ENCODE measurements at regions not wholly inside any gene's neighbourhood (a gene's known extent, or its start where the extent isn't known, plus 50 kb on each side); places are given as distances from the start of the nearest gene placed in this dataset.

- Histone ChIP-seq H2AK9ac (replicated peaks; ENCODE audit: low read depth, low read length, poor library complexity) (no peak overlapping the region), H3K14ac (replicated peaks; ENCODE audit: low read depth, low read length) (peak overlapping the region; percentile 58; the same call in 1 of the 2 replicates), H2BK120ac (ENCODE audit: low read depth, low read length) (no peak overlapping the region; the same call in 1 of the 2 replicates), H3K9me1 (ENCODE audit: insufficient read depth, low read length) (no peaks in the 10 kb centered on the region), H2BK15ac (ENCODE audit: low read depth, low read length) (no peak overlapping the region), H4K20me1 (ENCODE audit: insufficient read depth, low read length) (no peaks in the 10 kb centered on the region), H4K5ac (ENCODE audit: low read depth, low read length) (0 out of 2 replicates have a peak overlapping the region, but pooled peaks have one; percentile 2), H3K18ac (ENCODE audit: low read depth, low read length) (peak overlapping the region; percentile 52; the same call in 1 of the 2 replicates), H2BK5ac (ENCODE audit: low read depth, low read length, poor library complexity, severe bottlenecking) (peak overlapping the region; percentile 16), H2AFZ (replicated peaks; ENCODE audit: low read length, poor library complexity) (peak overlapping the region; percentile 76), H4K91ac (ENCODE audit: insufficient read depth, low read depth, low read length) (no peak overlapping the region), H3K27ac (ENCODE audit: insufficient read depth, low read length) (peak overlapping the region; percentile 2; the same call in 1 of the 2 replicates), H4K8ac (ENCODE audit: low read depth in 2 of 2, low read length in 2 of 2) (peak overlapping the region in 1 of 2 experiments; percentile 16; a peak in 1 of 4 replicates), H3K23ac (ENCODE audit: low read depth, low read length) (peak overlapping the region; percentile 21; the same call in 1 of the 2 replicates), H3K4me1 (ENCODE audit: control insufficient read depth, insufficient read depth, low read length) (0 out of 2 replicates have a peak, but pooled peaks cover 2% of the 10 kb centered on the region), H3K4me2 (ENCODE audit: low read depth, low read length) (peak overlapping the region; percentile 74), H3K79me1 (ENCODE audit: low read depth in 1 of 2, low read length in 2 of 2) (no peaks in the 10 kb centered on the region), H3K4me3 (ENCODE audit: insufficient read depth, low read depth, low read length) (peak overlapping the region; percentile 17; the same call in 1 of the 2 replicates), H3K36me3 (ENCODE audit: control insufficient read depth, insufficient read depth, low read length) (no peaks in the 10 kb centered on the region), H3K56ac (ENCODE audit: extremely low read depth, insufficient read depth, low read length) (no peak overlapping the region), H3K9ac (ENCODE audit: low read depth, low read length) (no peak overlapping the region), H2BK20ac (ENCODE audit: low read depth, low read length) (no peak overlapping the region), H3K4ac (ENCODE audit: low read depth, low read length) (peak overlapping the region; percentile 44), H2AK5ac (ENCODE audit: low read depth, low read length) (no peak overlapping the region), H3K9me3 (ENCODE audit: control insufficient read depth, insufficient read depth, low read length) (no peaks in the 10 kb centered on the region), H3K27me3 (ENCODE audit: control insufficient read depth, insufficient read depth, low read length) (no peaks in the 10 kb centered on the region)
- ChIA-PET CTCF (no interaction called here), POLR2A (ENCODE audit: unreplicated experiment) (no interaction called here)
- intact Hi-C loops (cut with micrococcal nuclease), result no loop called here
- in situ Hi-C loops (cut with MboI; ENCODE audit: low sequenced_read_pairs), result no loop called here
- peak; percentile 69 for ATAC-seq (ENCODE audit: low read depth)
- 59% methylated on average over 5 of the region's 14 CpGs; no CpG with 5 or more reads in 1 of the 2 experiments for WGBS, 2 experiments (ENCODE audit: extremely low coverage in 2 of 2, insufficient read length in 1 of 2)
- no TSS peak for BruUV-seq (replicated peaks)
- DNase-seq, result peak; percentile 86
- dilution Hi-C loops (cut with HindIII; ENCODE audit: low sequenced_read_pairs, unreplicated experiment), result no loop called here
- TF ChIP-seq CHD1 (IDR thresholded peaks at IDR 0.05; ENCODE audit: low read depth, low read length) (no peak), FOS (IDR thresholded peaks at IDR 0.05; ENCODE audit: low read depth, low read length) (peak; percentile 30; the same call in 1 of the 2 replicates), POLR2A (IDR thresholded peaks at IDR 0.05; ENCODE audit: low read depth, low read length) (no peak), NFE2L2 (IDR thresholded peaks at IDR 0.05; ENCODE audit: low read depth, low read length) (no peak), RAD21 (IDR thresholded peaks at IDR 0.05; ENCODE audit: low read length) (no peak), ELK1 (IDR thresholded peaks at IDR 0.05; ENCODE audit: borderline replicate concordance, low read depth, low read length) (no peak), CEBPB (IDR thresholded peaks at IDR 0.05; ENCODE audit: low read depth, low read length) (peak; percentile 56), SMC3 (IDR thresholded peaks at IDR 0.05; ENCODE audit: low read depth, low read length) (no peak), RCOR1 (IDR thresholded peaks at IDR 0.05; ENCODE audit: insufficient replicate concordance, low read length) (no peak), CTCF (conservative IDR thresholded peaks at IDR 0.05; ENCODE audit: low read depth, low read length) (no peak), USF2 (IDR thresholded peaks at IDR 0.05; ENCODE audit: low read depth, low read length) (no peak)
Measured at GRCh38 chr6:23003671-23004467, 434.5 kb downstream of the HDGFL1 start.
